ENCODE measurements at regions not wholly inside any gene's neighbourhood (a gene's known extent, or its start where the extent isn't known, plus 50 kb on each side); places are given as distances from the start of the nearest gene placed in this dataset.

- POLR2A ChIA-PET, result no interaction called here
- CTCF ChIA-PET, result no interaction called here
- in situ Hi-C loops (cut with HindIII; ENCODE audit: low pct_unique_long_range_greater_than_20kb, low sequenced_read_pairs), result no loop called here
- Histone ChIP-seq H3K27me3 (ENCODE audit: control insufficient read depth, insufficient read depth, low read length) (no peaks in the 10 kb centered on the region), H3K4me1 (ENCODE audit: control insufficient read depth, insufficient read depth, low read length) (no peaks in the 10 kb centered on the region), H3K4me3 (ENCODE audit: low read depth in 2 of 2, low read length in 2 of 2) (no peak overlapping the region), H3K27ac (ENCODE audit: low read length) (no peak overlapping the region), H3K9me3 (ENCODE audit: control insufficient read depth, insufficient read depth, low read depth, low read length) (no peaks in the 10 kb centered on the region), H3K36me3 (ENCODE audit: control insufficient read depth, insufficient read depth, low read length) (no peaks in the 10 kb centered on the region)
- BruUV-seq (replicated peaks), result no TSS peak
- intact Hi-C loops (cut with micrococcal nuclease; ENCODE audit: unreplicated experiment), result no loop called here
- DNase-seq (ENCODE audit: low read depth, low spot score) (no peak), ATAC-seq (no peak)
- no peak for TF ChIP-seq CTCF (IDR thresholded peaks at IDR 0.05)
- TF ChIP-seq POLR2AphosphoS5 (IDR thresholded peaks at IDR 0.05; ENCODE audit: low read depth, low read length), result no peak
- no peak for TF ChIP-seq SIN3A (IDR thresholded peaks at IDR 0.05; ENCODE audit: borderline replicate concordance, insufficient read depth, low read depth, low read length)
- TF ChIP-seq TCF7L2 (IDR thresholded peaks at IDR 0.05; ENCODE audit: low read depth, low read length), result no peak
- no peak for TF ChIP-seq REST (IDR thresholded peaks at IDR 0.05; ENCODE audit: insufficient read depth in 1 of 2, low read depth in 2 of 2, low read length in 1 of 2)
These were observed 281.7 kb downstream of the OSTF1 start for GRCh38 chr9:75369989-75370388.

GRCh38 chr9:75372499-75373268 is 284.4 kb downstream of the OSTF1 start:
- no peaks in the 10 kb centered on the region for H3K36me3 ChIP-seq (ENCODE audit: control insufficient read depth, insufficient read depth, low read length)
- TF ChIP-seq TCF7L2 (IDR thresholded peaks at IDR 0.05; ENCODE audit: low read depth, low read length) (no peak), SIN3A (IDR thresholded peaks at IDR 0.05; ENCODE audit: borderline replicate concordance, insufficient read depth, low read depth, low read length) (no peak), CTCF (IDR thresholded peaks at IDR 0.05) (no peak), POLR2AphosphoS5 (IDR thresholded peaks at IDR 0.05; ENCODE audit: low read depth, low read length) (no peak), REST (IDR thresholded peaks at IDR 0.05; ENCODE audit: insufficient read depth in 1 of 2, low read depth in 2 of 2, low read length in 1 of 2) (no peak)
- no peak overlapping the region for H3K4me3 ChIP-seq (ENCODE audit: low read depth in 2 of 2, low read length in 2 of 2)
- no peak overlapping the region for H3K27ac ChIP-seq (ENCODE audit: low read length)
- BruUV-seq (replicated peaks), result no TSS peak
- no peak for DNase-seq (ENCODE audit: low read depth, low spot score)
- intact Hi-C loops (cut with micrococcal nuclease; ENCODE audit: unreplicated experiment), result no loop called here
- CTCF ChIA-PET, result no interaction called here
- POLR2A ChIA-PET, result no interaction called here
- no peaks in the 10 kb centered on the region for H3K27me3 ChIP-seq (ENCODE audit: control insufficient read depth, insufficient read depth, low read length)
- H3K4me1 ChIP-seq (ENCODE audit: control insufficient read depth, insufficient read depth, low read length), result no peaks in the 10 kb centered on the region
- in situ Hi-C loops (cut with HindIII; ENCODE audit: low pct_unique_long_range_greater_than_20kb, low sequenced_read_pairs), result no loop called here
- no peaks in the 10 kb centered on the region for H3K9me3 ChIP-seq (ENCODE audit: control insufficient read depth, insufficient read depth, low read depth, low read length)
- no peak for ATAC-seq
